Ishikawa (cell line): ENCODE measurements at regions not wholly inside any gene's neighbourhood (a gene's known extent, or its start where the extent isn't known, plus 50 kb on each side); places are given as distances from the start of the nearest gene placed in this dataset.

Experiments
- CEBPB ChIP-seq: IDR thresholded peaks from 2 replicates; pipeline ENCODE4 v1.6.1; 2012
- CREB1 ChIP-seq: IDR thresholded peaks from 2 replicates; pipeline ENCODE4 v1.6.1; 2012; ENCODE audit warnings: low read depth
- EGR1 ChIP-seq: IDR thresholded peaks from 2 replicates; pipeline ENCODE4 v1.6.1; 2012
- EP300 ChIP-seq: IDR thresholded peaks from 2 replicates; pipeline ENCODE4 v1.6.1; 2012; ENCODE audit warnings: borderline replicate concordance
- FOXM1 ChIP-seq: IDR thresholded peaks from 2 replicates; pipeline ENCODE4 v1.6.1; 2012; ENCODE audit warnings: low read depth, borderline replicate concordance
- NFIC ChIP-seq: IDR thresholded peaks from 2 replicates; pipeline ENCODE4 v1.6.1; 2012
- RAD21 ChIP-seq: IDR thresholded peaks from 2 replicates; pipeline ENCODE4 v1.6.1; 2012; ENCODE audit warnings: low read depth
- REST ChIP-seq: IDR thresholded peaks from 2 replicates; pipeline ENCODE4 v1.6.1; 2012; ENCODE audit warnings: low read depth, mild to moderate bottlenecking
- TAF1 ChIP-seq: IDR thresholded peaks from 2 replicates; pipeline ENCODE4 v1.6.1; 2012; ENCODE audit warnings: low read depth, mild to moderate bottlenecking
- TCF12 ChIP-seq: IDR thresholded peaks from 2 replicates; pipeline ENCODE4 v1.6.1; 2012; ENCODE audit warnings: low read depth
- TEAD4 ChIP-seq: IDR thresholded peaks from 2 replicates; pipeline ENCODE4 v1.6.1; 2012
- USF1 ChIP-seq: IDR thresholded peaks from 2 replicates; pipeline ENCODE4 v1.6.1; 2012
- YY1 ChIP-seq: IDR thresholded peaks from 2 replicates; pipeline ENCODE4 v1.6.1; 2012; ENCODE audit warnings: low read depth
- ZBTB7A ChIP-seq: IDR thresholded peaks from 2 replicates; pipeline ENCODE4 v1.6.1; 2012; ENCODE audit warnings: low read depth
- TF ChIP-seq, protein P1 (sequence below): IDR thresholded peaks from 2 replicates; pipeline ENCODE4 v1.6.1; 2012

DNA sequence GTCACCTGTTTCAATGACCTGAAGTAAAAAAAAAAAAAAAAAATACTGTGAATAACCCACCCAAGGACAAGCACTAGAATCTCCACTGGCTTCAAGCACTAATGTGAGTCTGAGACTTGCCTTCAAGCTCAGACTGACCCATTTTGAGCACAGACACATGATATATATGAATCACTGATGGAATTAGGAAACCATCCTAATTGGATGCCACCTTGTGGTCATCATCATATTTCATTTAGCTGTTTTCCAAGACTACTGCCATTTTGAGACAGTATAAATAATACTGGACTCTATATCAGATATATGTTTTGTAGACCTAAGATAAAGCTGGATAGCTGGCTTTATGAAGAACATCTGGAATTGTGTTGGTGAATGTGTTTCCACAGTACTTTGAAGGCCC is 1232.0 kb downstream of the KCNT2 start:
- no peak for TF ChIP-seq TEAD4
- no peak for TF ChIP-seq RAD21
- TF ChIP-seq CREB1 = no peak
- TF ChIP-seq TCF12 = no peak
- TF ChIP-seq NFIC = no peak
- TF ChIP-seq USF1 = no peak
- TF ChIP-seq YY1 = no peak
- TF ChIP-seq CEBPB = no peak
- no peak for TF ChIP-seq EGR1
- TF ChIP-seq ZBTB7A = no peak
- no peak for TF ChIP-seq REST

DNA sequence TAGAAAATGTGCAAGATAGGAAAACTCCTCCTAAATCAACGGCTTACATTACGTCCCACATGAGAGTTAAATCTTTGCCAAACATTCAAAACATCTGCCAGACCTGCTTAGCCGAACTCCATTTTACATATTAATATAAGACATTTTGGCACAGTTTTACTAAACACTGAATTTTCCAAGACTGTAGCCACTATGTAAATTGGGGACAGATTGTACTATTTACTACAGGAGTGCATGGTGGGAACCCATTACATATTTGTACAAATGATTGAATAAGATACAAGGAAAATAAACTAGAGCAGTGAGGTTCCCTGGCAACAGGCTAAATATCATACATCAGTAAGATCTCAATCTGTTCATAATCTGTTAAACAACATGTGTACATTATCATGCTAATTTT is 1234.4 kb downstream of the KCNT2 start:
- no peak for TF ChIP-seq REST
- TF ChIP-seq TEAD4 = no peak
- TF ChIP-seq CREB1 = no peak
- TF ChIP-seq RAD21 = no peak
- no peak for TF ChIP-seq FOXM1
- TF ChIP-seq CEBPB = no peak
- TF ChIP-seq ZBTB7A = no peak
- TF ChIP-seq USF1 = no peak
- TF ChIP-seq TCF12 = no peak
- TF ChIP-seq EGR1 = no peak
- TF ChIP-seq TAF1 = no peak
- TF ChIP-seq EP300 = no peak
- TF ChIP-seq, protein P1, sequence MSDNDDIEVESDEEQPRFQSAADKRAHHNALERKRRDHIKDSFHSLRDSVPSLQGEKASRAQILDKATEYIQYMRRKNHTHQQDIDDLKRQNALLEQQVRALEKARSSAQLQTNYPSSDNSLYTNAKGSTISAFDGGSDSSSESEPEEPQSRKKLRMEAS = no peak
- TF ChIP-seq NFIC = no peak
- no peak for TF ChIP-seq YY1

- TF ChIP-seq TEAD4 = no peak
- TF ChIP-seq, protein P1 = no peak
- no peak for TF ChIP-seq USF1
- no peak for TF ChIP-seq EP300
- TF ChIP-seq TCF12 = no peak
- no peak for TF ChIP-seq CEBPB
- TF ChIP-seq FOXM1 = no peak
- no peak for TF ChIP-seq EGR1
- no peak for TF ChIP-seq ZBTB7A
- no peak for TF ChIP-seq TAF1
- TF ChIP-seq CREB1 = no peak
- TF ChIP-seq NFIC = no peak
- no peak for TF ChIP-seq REST
These were observed 1263.1 kb downstream of the KCNT2 start for GRCh38 chr1:195345149-195345548.

DNA sequence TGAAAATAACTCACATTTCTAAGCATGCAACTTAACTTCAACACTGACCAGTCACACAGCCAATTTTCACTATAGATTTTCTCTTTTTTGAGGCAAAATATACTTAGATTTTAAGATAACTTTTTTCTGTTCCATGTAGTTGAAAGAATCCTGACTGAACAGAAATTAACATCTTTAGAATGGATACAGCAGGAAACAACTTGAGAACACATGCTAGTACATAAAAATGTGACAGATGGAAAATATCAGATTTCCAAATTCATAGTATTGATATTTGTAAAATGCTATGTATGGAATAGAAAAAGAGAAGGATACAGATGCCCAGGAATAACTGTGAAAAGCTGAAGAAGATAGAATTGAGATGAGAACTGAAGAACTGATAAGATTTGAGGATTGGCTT is 1270.6 kb downstream of the KCNT2 start:
- TF ChIP-seq FOXM1 (no peak), RAD21 (no peak), YY1 (no peak), REST (no peak), EP300 (no peak), CREB1 (no peak), NFIC (no peak), TEAD4 (no peak), TCF12 (no peak), TAF1 (no peak), ZBTB7A (no peak), CEBPB (no peak), EGR1 (no peak), USF1 (no peak)
- TF ChIP-seq, protein P1 = no peak
